ENCODE measurements at regions not wholly inside any gene's neighbourhood (a gene's known extent, or its start where the extent isn't known, plus 50 kb on each side); places are given as distances from the start of the nearest gene placed in this dataset.

DNA sequence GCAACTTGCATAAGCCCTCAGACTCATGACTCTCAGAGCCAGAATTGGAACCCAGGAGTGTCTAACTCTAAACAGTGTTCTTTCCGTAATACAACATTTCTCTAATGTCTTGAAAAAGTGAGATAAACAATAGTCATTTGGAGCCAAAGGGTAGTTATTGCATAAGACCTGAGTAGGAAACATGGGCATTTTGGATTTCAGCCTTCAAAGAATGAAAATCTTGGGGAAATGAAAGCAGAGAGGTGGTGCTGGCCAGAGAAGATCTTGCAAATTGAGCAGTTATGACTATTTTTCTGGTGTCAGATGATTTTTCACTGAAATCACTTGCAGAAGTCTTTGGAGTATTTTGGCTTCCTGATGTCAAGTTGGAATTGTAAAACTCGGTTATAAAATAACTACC is 379.4 kb downstream of the DIPK2A start:
- Histone ChIP-seq H3K4me2 (ENCODE audit: low read length) (no peak overlapping the region), H3K9ac (ENCODE audit: low read length) (no peak overlapping the region), H3K27ac (ENCODE audit: low read depth, low read length, poor library complexity, severe bottlenecking) (no peak overlapping the region), H3K4me1 (ENCODE audit: insufficient read depth, low read length, severe bottlenecking) (no peaks in the 10 kb centered on the region), H3K36me3 (ENCODE audit: insufficient read depth, low read length) (no peaks in the 10 kb centered on the region), H3K27me3 (ENCODE audit: insufficient read depth, low read length) (no peaks in the 10 kb centered on the region), H3K9me3 (ENCODE audit: low read length) (no peaks in the 10 kb centered on the region), H2AFZ (ENCODE audit: low read length) (no peak overlapping the region), H3K9me2 (ENCODE audit: low read depth, low read length) (no peaks in the 10 kb centered on the region), H3K4me3 (ENCODE audit: low read depth, low read length, poor library complexity, severe bottlenecking) (no peak overlapping the region), H3F3A (ENCODE audit: insufficient read depth, low read length) (no peaks in the 10 kb centered on the region), H3K79me2 (ENCODE audit: insufficient read depth, low read length) (no peaks in the 10 kb centered on the region), H4K20me1 (ENCODE audit: insufficient read depth, low read length) (no peaks in the 10 kb centered on the region)
- TF ChIP-seq, protein P1, sequence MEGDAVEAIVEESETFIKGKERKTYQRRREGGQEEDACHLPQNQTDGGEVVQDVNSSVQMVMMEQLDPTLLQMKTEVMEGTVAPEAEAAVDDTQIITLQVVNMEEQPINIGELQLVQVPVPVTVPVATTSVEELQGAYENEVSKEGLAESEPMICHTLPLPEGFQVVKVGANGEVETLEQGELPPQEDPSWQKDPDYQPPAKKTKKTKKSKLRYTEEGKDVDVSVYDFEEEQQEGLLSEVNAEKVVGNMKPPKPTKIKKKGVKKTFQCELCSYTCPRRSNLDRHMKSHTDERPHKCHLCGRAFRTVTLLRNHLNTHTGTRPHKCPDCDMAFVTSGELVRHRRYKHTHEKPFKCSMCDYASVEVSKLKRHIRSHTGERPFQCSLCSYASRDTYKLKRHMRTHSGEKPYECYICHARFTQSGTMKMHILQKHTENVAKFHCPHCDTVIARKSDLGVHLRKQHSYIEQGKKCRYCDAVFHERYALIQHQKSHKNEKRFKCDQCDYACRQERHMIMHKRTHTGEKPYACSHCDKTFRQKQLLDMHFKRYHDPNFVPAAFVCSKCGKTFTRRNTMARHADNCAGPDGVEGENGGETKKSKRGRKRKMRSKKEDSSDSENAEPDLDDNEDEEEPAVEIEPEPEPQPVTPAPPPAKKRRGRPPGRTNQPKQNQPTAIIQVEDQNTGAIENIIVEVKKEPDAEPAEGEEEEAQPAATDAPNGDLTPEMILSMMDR (IDR thresholded peaks at IDR 0.05; ENCODE audit: low read length): no peak
- TF ChIP-seq EZH2 (IDR thresholded peaks at IDR 0.05; ENCODE audit: borderline replicate concordance, low read length): no peak

DNA sequence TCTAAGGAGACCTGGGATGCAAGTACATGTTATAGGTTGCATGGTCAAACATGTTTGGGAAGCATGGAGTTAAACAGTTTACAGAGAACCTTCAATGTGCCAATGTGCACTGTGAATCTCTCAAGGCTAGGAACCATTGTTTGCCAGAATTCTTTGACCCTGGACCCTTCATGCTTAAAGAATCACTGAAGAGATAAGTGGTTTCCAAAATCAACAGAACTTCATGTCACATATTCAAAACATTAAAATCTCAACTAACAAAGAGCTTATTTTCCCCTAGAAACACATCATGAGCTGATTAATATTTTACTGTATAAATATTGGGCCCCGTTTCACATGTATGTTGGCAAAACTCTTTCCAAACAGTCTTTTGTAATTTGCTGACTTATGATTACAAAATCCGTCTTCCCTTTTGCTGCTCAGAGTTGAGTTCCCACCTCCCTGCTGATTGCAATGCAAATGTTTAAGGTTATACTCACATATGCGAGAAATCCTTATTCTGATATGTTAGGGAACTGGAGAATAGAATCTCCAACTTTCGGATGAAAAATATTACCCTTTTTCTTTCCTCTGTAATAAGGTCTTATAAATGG is 380.2 kb downstream of the DIPK2A start:
- no peaks in the 10 kb centered on the region for H3K27me3 ChIP-seq (ENCODE audit: insufficient read depth, low read length)
- no peaks in the 10 kb centered on the region for H3K4me1 ChIP-seq (ENCODE audit: insufficient read depth, low read length, severe bottlenecking)
- H4K20me1 ChIP-seq (ENCODE audit: insufficient read depth, low read length): no peaks in the 10 kb centered on the region
- no peaks in the 10 kb centered on the region for H3F3A ChIP-seq (ENCODE audit: insufficient read depth, low read length)
- H3K4me3 ChIP-seq (ENCODE audit: low read depth, low read length, poor library complexity, severe bottlenecking): no peak overlapping the region
- no peak overlapping the region for H3K27ac ChIP-seq (ENCODE audit: low read depth, low read length, poor library complexity, severe bottlenecking)
- no peak overlapping the region for H2AFZ ChIP-seq (ENCODE audit: low read length)
- no peak overlapping the region for H3K9ac ChIP-seq (ENCODE audit: low read length)
- TF ChIP-seq, protein P1 (IDR thresholded peaks at IDR 0.05; ENCODE audit: low read length): no peak
- no peak for TF ChIP-seq EZH2 (IDR thresholded peaks at IDR 0.05; ENCODE audit: borderline replicate concordance, low read length)
- no peaks in the 10 kb centered on the region for H3K9me3 ChIP-seq (ENCODE audit: low read length)
- no peak overlapping the region for H3K4me2 ChIP-seq (ENCODE audit: low read length)
- H3K79me2 ChIP-seq (ENCODE audit: insufficient read depth, low read length): no peaks in the 10 kb centered on the region
- no peaks in the 10 kb centered on the region for H3K9me2 ChIP-seq (ENCODE audit: low read depth, low read length)
- H3K36me3 ChIP-seq (ENCODE audit: insufficient read depth, low read length): no peaks in the 10 kb centered on the region

DNA sequence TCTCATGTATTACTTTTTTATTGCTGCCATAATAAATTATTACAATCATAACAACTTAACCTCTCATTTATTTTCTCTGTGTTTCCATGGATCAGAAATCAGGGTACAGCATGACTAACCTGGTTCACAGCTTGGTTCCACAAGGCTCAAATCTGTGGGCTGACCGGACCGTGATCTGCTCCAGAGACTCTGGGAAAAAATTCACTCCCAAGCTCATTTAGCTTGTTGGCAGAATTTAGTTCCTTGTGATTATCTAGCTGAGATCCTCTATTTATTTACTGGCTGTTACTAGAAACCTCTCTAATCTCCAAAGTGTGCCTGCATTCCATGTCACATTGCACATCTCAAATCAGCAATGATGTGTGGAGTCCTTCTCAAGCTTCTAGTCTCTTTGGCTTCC is 386.6 kb downstream of the DIPK2A start:
- Histone ChIP-seq H3K27ac (ENCODE audit: low read depth, low read length, poor library complexity, severe bottlenecking) (no peak overlapping the region), H3K4me1 (ENCODE audit: insufficient read depth, low read length, severe bottlenecking) (no peaks in the 10 kb centered on the region), H3K4me3 (ENCODE audit: low read depth, low read length, poor library complexity, severe bottlenecking) (no peak overlapping the region), H3K9me3 (ENCODE audit: low read length) (no peaks in the 10 kb centered on the region), H3K36me3 (ENCODE audit: insufficient read depth, low read length) (no peaks in the 10 kb centered on the region), H2AFZ (ENCODE audit: low read length) (no peak overlapping the region), H3K9ac (ENCODE audit: low read length) (no peak overlapping the region), H3K9me2 (ENCODE audit: low read depth, low read length) (no peaks in the 10 kb centered on the region), H3K79me2 (ENCODE audit: insufficient read depth, low read length) (no peaks in the 10 kb centered on the region), H3F3A (ENCODE audit: insufficient read depth, low read length) (no peaks in the 10 kb centered on the region), H4K20me1 (ENCODE audit: insufficient read depth, low read length) (no peaks in the 10 kb centered on the region), H3K27me3 (ENCODE audit: insufficient read depth, low read length) (no peaks in the 10 kb centered on the region), H3K4me2 (ENCODE audit: low read length) (no peak overlapping the region)
- TF ChIP-seq, protein P1 (IDR thresholded peaks at IDR 0.05; ENCODE audit: low read length): no peak
- no peak for TF ChIP-seq EZH2 (IDR thresholded peaks at IDR 0.05; ENCODE audit: borderline replicate concordance, low read length)
